EL (cell line): ENCODE measurements at regions not wholly inside any gene's neighbourhood (a gene's known extent, or its start where the extent isn't known, plus 50 kb on each side); places are given as distances from the start of the nearest gene placed in this dataset.
"Not testable (repeated sequence)": the region's sequence is repeated elsewhere in the genome, so short reads cannot be mapped to it uniquely, and the experiment has no call there.

Experiments
- DNase-seq: peaks from one replicate; pipeline ENCODE4 v3.0.0-alpha.2; 2016

GRCh38 chr13:58235454-58235853 is 603.9 kb downstream of the PCDH17 start:
- no peak for DNase-seq

GRCh38 chr13:58238972-58239773 is 607.6 kb downstream of the PCDH17 start:
- DNase-seq, result no peak

- no peak for DNase-seq
Observed at GRCh38 chr13:58239774-58240268, 608.3 kb downstream of the PCDH17 start.

- no peak for DNase-seq
Observed at GRCh38 chr13:58247080-58247479, 615.5 kb downstream of the PCDH17 start.

- DNase-seq, result no peak
Observed at GRCh38 chr13:58254943-58255342, 623.4 kb downstream of the PCDH17 start.

- DNase-seq, result no peak
Observed at GRCh38 chr13:58266271-58266670, 634.7 kb downstream of the PCDH17 start.

- no peak for DNase-seq
Observed at GRCh38 chr13:58298556-58299135, 667.1 kb downstream of the PCDH17 start.

- DNase-seq, result no peak
Observed at GRCh38 chr13:58300224-58300623, 668.7 kb downstream of the PCDH17 start.

- DNase-seq, result no peak
Observed at GRCh38 chr13:58300974-58301681, 669.6 kb downstream of the PCDH17 start.

GRCh38 chr13:58302349-58302748 is 670.8 kb downstream of the PCDH17 start:
- DNase-seq, result no peak

- DNase-seq, result no peak
Observed at GRCh38 chr13:58306062-58306461, 674.5 kb downstream of the PCDH17 start.

- no peak for DNase-seq
Observed at GRCh38 chr13:58313219-58313618, 681.7 kb downstream of the PCDH17 start.

GRCh38 chr13:58318495-58319167 is 687.1 kb downstream of the PCDH17 start:
- DNase-seq, result no peak

GRCh38 chr13:58324161-58324560 is 692.6 kb downstream of the PCDH17 start:
- no peak for DNase-seq

- no peak for DNase-seq
Observed at GRCh38 chr13:58329746-58330145, 698.2 kb downstream of the PCDH17 start.

- no peak for DNase-seq
Observed at GRCh38 chr13:58340895-58341294, 709.4 kb downstream of the PCDH17 start.

GRCh38 chr13:58341318-58341717 is 709.8 kb downstream of the PCDH17 start:
- DNase-seq, result no peak

- DNase-seq, result no peak
Observed at GRCh38 chr13:58343076-58343475, 711.5 kb downstream of the PCDH17 start.

- not testable (repeated sequence) for DNase-seq
Observed at GRCh38 chr13:58352100-58352499, 720.6 kb downstream of the PCDH17 start.

- no peak for DNase-seq
Observed at GRCh38 chr13:58369936-58370335, 738.4 kb downstream of the PCDH17 start.

GRCh38 chr13:58376349-58376748 is 744.8 kb downstream of the PCDH17 start:
- no peak for DNase-seq

- no peak for DNase-seq
Observed at GRCh38 chr13:58376775-58377174, 745.2 kb downstream of the PCDH17 start.

- no peak for DNase-seq
Observed at GRCh38 chr13:58379221-58379620, 747.7 kb downstream of the PCDH17 start.
